ENCODE measurements at regions not wholly inside any gene's neighbourhood (a gene's known extent, or its start where the extent isn't known, plus 50 kb on each side); places are given as distances from the start of the nearest gene placed in this dataset.

- TF ChIP-seq POLR2A (IDR thresholded peaks at IDR 0.05; ENCODE audit: low read depth, low read length) (no peak), TAF1 (IDR thresholded peaks at IDR 0.05; ENCODE audit: borderline replicate concordance, low read depth, low read length) (no peak)
Observed at GRCh38 chr1:184145083-184145482, 93.6 kb downstream of the TSEN15 start.
